ENCODE measurements at regions not wholly inside any gene's neighbourhood (a gene's known extent, or its start where the extent isn't known, plus 50 kb on each side); places are given as distances from the start of the nearest gene placed in this dataset.
"Not testable (repeated sequence)": the region's sequence is repeated elsewhere in the genome, so short reads cannot be mapped to it uniquely, and the experiment has no call there.

DNA sequence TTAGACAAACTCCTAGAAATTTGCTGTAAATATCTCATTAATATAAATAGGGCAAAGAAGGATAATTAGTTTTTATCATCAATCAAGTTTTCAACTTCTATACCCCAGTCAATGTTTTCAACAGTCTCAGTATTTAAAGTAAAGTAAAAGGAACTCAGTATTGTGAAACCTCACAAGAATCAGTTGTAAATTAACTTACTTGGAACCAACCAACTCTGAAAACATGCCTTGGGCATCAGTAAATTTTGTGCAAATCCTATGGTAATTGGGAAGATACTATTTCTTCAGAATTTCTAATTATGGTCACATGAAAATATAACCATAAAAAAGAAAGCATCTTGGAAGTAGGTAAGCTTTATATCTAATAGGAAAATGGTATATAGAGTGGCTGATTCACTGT lies 1139.0 kb downstream of the TUSC7 start:
- TF ChIP-seq, protein P1, sequence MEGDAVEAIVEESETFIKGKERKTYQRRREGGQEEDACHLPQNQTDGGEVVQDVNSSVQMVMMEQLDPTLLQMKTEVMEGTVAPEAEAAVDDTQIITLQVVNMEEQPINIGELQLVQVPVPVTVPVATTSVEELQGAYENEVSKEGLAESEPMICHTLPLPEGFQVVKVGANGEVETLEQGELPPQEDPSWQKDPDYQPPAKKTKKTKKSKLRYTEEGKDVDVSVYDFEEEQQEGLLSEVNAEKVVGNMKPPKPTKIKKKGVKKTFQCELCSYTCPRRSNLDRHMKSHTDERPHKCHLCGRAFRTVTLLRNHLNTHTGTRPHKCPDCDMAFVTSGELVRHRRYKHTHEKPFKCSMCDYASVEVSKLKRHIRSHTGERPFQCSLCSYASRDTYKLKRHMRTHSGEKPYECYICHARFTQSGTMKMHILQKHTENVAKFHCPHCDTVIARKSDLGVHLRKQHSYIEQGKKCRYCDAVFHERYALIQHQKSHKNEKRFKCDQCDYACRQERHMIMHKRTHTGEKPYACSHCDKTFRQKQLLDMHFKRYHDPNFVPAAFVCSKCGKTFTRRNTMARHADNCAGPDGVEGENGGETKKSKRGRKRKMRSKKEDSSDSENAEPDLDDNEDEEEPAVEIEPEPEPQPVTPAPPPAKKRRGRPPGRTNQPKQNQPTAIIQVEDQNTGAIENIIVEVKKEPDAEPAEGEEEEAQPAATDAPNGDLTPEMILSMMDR (IDR thresholded peaks at IDR 0.05) = no peak
- no peak for DNase-seq (ENCODE audit: low spot score)

DNA sequence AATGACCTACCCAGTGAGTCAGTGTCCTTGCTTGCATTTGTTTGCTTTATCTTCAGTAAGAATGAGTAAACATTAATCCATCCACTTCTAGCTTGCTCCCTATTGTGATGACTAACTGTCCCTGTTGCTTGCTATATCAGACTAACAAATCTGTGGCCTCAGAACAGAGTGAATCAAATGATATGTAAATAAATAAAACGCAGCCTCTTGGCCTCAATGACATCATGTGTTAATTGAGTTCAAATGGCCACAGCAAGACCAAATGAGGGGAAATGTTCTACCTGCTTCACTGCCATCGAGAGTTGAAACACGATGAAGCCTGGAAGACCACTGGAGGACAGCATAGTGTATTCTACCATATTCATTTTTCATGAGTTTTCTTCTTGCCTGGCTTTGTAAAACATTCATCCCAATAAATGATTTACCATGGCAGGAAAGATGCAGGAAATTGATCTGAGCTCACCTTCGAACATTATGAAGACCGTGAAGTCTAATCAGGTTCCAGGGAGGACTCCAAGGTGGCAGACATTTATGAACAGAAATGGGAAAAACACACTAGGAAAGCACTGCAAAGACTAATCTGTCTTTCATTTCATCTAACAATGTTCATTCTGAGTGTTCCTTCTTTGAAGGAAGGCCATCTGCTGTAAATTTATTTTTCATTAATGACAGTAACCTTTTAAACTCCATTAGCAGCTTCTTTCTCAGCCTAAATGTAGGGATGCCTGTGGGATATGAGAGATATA lies 1144.5 kb downstream of the TUSC7 start:
- TF ChIP-seq, protein P1 (IDR thresholded peaks at IDR 0.05) = no peak

More for the DNA sequence above, 1139.0 kb downstream of the TUSC7 start:
- H3K27ac ChIP-seq = no peak overlapping the region
- no peak overlapping the region for H3K4me3 ChIP-seq

DNA sequence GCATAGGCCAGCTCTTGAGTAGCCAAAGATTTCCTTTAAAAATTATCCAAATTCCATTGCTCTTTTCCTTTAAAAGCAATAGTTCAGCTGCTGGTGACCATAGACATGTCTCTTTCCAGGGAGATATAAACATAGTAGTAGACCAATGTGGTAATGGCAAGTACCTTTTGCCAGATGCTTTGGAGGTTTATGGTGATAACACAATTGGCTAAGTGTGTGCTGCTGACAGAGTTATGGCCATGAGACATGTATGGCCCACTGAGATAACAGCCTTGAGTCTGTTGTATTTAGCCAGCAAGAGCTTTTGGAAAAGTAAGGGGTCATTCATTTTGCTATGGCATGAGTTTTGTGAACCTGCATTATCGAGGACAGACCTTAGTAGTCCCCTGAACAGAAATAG lies 1146.8 kb downstream of the TUSC7 start:
- Histone ChIP-seq H3K27ac (no peak overlapping the region), H3K4me3 (no peak overlapping the region)
- TF ChIP-seq, protein P1 (IDR thresholded peaks at IDR 0.05) = no peak
- DNase-seq (ENCODE audit: low spot score) = no peak

More for the DNA sequence above, 1144.5 kb downstream of the TUSC7 start:
- H3K4me3 ChIP-seq = no peak overlapping the region
- no peak overlapping the region for H3K27ac ChIP-seq
- no peak for DNase-seq (ENCODE audit: low spot score)

DNA sequence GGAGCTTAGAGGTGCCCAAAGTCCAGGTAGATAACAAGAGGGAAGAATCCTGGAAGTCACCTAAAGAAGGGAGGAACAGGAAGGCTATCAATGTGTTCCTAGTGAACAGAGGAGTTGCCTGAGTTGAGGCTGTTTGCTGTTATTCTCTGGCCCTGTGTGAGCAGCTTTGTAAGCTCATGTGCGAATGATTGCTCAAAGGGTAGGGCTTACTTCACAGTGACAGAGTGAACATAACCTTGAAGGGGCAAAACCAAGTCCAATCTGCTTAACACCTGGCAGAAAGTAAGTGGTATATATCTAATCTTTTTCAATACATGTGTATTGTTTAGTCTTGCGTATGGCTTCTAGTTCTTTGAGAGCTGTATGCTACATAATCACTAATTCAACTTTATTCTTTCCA lies 1153.6 kb downstream of the TUSC7 start:
- no peak for DNase-seq (ENCODE audit: low spot score)
- Histone ChIP-seq H3K4me3 (no peak overlapping the region), H3K27ac (no peak overlapping the region)
- TF ChIP-seq, protein P1 (IDR thresholded peaks at IDR 0.05) = no peak

DNA sequence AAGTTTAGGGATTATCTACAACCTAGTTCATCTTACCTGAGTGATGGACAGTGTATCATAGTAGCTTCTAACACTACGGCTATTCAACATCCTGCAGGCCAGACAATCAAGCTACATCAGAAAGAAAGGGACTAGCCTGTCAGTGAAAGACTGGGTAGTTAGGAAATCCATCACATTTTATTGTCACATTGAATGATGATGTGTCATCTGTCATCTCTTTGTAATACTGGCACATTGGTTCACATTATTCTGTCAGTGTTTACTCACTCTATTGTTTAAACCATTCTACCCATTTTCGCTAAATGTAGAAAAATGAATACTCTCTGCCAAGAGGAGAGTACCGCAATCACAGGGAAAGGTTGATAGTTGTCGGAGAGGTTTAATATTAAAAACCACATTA lies 1155.8 kb downstream of the TUSC7 start:
- TF ChIP-seq, protein P1 (IDR thresholded peaks at IDR 0.05) = no peak
- DNase-seq (ENCODE audit: low spot score) = no peak
- H3K27ac ChIP-seq = no peak overlapping the region
- no peak overlapping the region for H3K4me3 ChIP-seq

DNA sequence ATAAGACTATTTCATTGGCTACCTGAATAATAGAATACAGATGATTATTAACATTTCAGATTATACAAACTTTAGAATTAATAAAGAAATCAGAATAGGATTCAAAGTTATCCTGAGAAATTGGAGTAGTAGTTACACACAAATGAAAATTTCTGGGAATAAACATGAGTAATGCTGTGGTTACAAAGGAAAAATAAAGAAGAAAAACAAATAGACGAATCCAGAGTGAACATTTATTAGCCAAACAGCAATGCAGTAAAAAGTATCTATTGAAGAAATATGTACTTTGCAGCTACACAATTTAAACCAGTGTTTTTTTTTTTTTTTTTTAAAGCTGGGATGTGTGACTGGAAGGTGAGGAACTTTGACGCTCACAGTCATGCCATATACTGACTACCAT lies 1159.2 kb downstream of the TUSC7 start:
- no peak for DNase-seq (ENCODE audit: low spot score)
- TF ChIP-seq, protein P1 (IDR thresholded peaks at IDR 0.05) = no peak
- Histone ChIP-seq H3K4me3 (no peak overlapping the region), H3K27ac (no peak overlapping the region)

DNA sequence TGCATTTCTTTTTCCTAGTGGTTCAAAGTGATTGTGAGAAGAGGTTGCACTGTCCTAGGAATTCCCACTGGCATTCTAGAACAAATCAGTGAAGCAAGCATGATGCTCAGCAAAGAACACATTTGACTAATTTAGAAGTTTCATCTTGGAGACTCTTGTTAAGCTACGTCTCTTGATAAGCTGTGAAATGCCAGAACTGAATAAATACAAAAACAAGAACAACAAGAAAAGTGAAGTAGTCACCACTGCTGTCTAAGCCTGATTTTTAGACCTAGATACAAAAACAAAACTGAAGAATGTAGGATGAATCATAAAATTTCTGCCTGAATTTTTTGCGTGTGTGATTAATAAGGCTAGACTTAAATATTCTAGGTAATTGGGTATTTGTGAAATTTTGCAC lies 1162.4 kb downstream of the TUSC7 start:
- H3K27ac ChIP-seq = no peak overlapping the region
- no peak for DNase-seq (ENCODE audit: low spot score)
- H3K4me3 ChIP-seq = no peak overlapping the region
- TF ChIP-seq, protein P1 (IDR thresholded peaks at IDR 0.05) = no peak

DNA sequence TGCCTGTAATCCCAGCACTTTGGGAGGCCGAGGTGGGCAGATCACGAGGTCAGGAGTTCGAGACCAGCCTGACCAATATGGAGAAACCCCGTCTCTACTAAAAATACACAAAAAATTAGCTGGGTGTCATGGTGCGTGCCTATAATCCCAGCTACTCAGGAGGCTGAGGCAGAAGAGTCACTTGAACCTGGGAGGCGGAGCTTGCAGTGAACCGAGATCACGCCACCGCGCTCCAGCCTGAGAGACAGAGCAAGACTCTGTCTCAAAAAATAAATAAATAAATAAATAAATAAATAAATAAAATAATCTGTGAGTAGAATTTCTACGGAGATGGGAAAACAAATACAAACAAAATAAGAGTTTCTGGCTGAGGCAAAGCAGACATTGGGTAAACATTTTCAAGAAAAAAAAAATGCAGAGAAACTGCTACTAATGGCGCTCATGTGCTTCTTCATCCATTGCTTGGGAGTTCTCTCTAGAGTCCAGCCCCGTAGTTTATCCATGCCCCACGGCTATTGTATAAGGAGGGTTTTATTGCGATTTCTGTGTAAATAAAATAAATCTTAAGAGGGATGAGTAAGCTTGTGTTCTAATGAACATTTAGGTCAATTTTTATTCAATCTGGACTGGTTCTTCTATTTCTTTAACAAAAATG lies 1161.9 kb downstream of the IGSF11 start:
- H3K27ac ChIP-seq; H3K4me3 ChIP-seq; DNase-seq (ENCODE audit: low spot score): not testable (repeated sequence)

Data from coronary artery (tissue), 2 donors.